PC-3 (cell line): ENCODE measurements at regions not wholly inside any gene's neighbourhood (a gene's known extent, or its start where the extent isn't known, plus 50 kb on each side); places are given as distances from the start of the nearest gene placed in this dataset.

Experiments
- ATAC-seq: fragments of 200-7000 bp; cut with Tn5 transposase; 2 replicates; pipeline ENCODE4 v1.9.1; 2020; ENCODE audit warnings: mild to moderate bottlenecking, moderate library complexity
- BruUV-seq: library from RNA; stranded (reverse); fragments of 400-500 nt; replicated peaks from 2 replicates; lab custom pipeline; 2021; lab: Mats Ljungman, UMichigan
- CTCF ChIA-PET: fragments of 300-600 bp; sonication (Branson Sonifier 250); formaldehyde crosslinking; loops from one replicate; lab custom pipeline; 2022; ENCODE audit warnings: antibody characterized with exemption; lab: Charles Lee
- POLR2A ChIA-PET: fragments of 300-600 bp; sonication (Branson Sonifier 250); formaldehyde crosslinking; loops from one replicate; lab custom pipeline; 2022; ENCODE audit warnings: antibody characterized with exemption; ENCODE audit not compliant: unreplicated experiment; lab: Charles Lee
- DNase-seq: peaks from one replicate; pipeline ENCODE4 v3.0.0-alpha.2; 2015
- H2AFZ ChIP-seq: fragments of 300-600 bp; sonication (generic); 2 replicates; pipeline ENCODE4 v1.6.0; 2016; ENCODE audit warnings: antibody characterized with exemption, low read length
- H3F3A ChIP-seq: fragments of 300-600 bp; sonication (generic); one replicate; pipeline ENCODE4 v1.6.0; 2017; ENCODE audit warnings: antibody characterized with exemption, low read length, control low read depth, mild to moderate bottlenecking; ENCODE audit not compliant: unreplicated experiment
- H3K27ac ChIP-seq: fragments of 300-600 bp; sonication (generic); 2 replicates; pipeline ENCODE4 v1.5.1; 2016; ENCODE audit warnings: mild to moderate bottlenecking, low read length
- H3K27me3 ChIP-seq: fragments of 300-600 bp; sonication (generic); 2 replicates; pipeline ENCODE4 v1.6.1; 2016; ENCODE audit warnings: low read length, mixed read lengths
- H3K36me3 ChIP-seq: fragments of 300-600 bp; sonication (generic); 2 replicates; pipeline ENCODE4 v1.6.1; 2016; ENCODE audit warnings: low read depth, mixed run types, low read length, mixed read lengths
- H3K4me1 ChIP-seq: fragments of 300-600 bp; sonication (generic); 2 replicates; pipeline ENCODE4 v1.5.1; 2016; ENCODE audit warnings: low read length; ENCODE audit not compliant: insufficient read depth
- H3K4me2 ChIP-seq: fragments of 300-600 bp; sonication (generic); 2 replicates; pipeline ENCODE4 v1.6.0; 2016; ENCODE audit warnings: low read length
- H3K4me3 ChIP-seq: fragments of 300-600 bp; sonication (generic); 2 replicates; pipeline ENCODE4 v1.5.1; 2016; ENCODE audit warnings: mild to moderate bottlenecking, low read length, mixed read lengths
- H3K79me2 ChIP-seq: fragments of 300-600 bp; sonication (generic); 2 replicates; pipeline ENCODE4 v1.6.1; 2017; ENCODE audit warnings: low read length, mixed read lengths
- H3K9ac ChIP-seq: fragments of 300-600 bp; sonication (generic); 2 replicates; pipeline ENCODE4 v1.6.0; 2016; ENCODE audit warnings: mild to moderate bottlenecking, low read length
- H3K9me2 ChIP-seq: fragments of 300-600 bp; sonication (generic); replicated peaks from 2 replicates; pipeline ENCODE4 v1.6.1; 2016; ENCODE audit warnings: mixed run types, low read length, mixed read lengths
- H3K9me3 ChIP-seq: fragments of 300-600 bp; sonication (generic); 2 replicates; pipeline ENCODE4 v1.6.1; 2016; ENCODE audit warnings: low read length, mixed read lengths
- H4K20me1 ChIP-seq: fragments of 300-600 bp; sonication (generic); 2 replicates; pipeline ENCODE4 v1.6.1; 2016; ENCODE audit warnings: low read length, mixed read lengths
- EZH2 ChIP-seq: fragments of 300-600 bp; sonication (generic); IDR thresholded peaks from one replicate; pipeline ENCODE4 v1.6.1; 2017; ENCODE audit warnings: antibody characterized with exemption, mild to moderate bottlenecking, low read length; ENCODE audit not compliant: unreplicated experiment
- EZH2phosphoT487 ChIP-seq: fragments of 300-600 bp; sonication (generic); IDR thresholded peaks from 2 replicates; pipeline ENCODE4 v1.6.1; 2018; ENCODE audit warnings: mild to moderate bottlenecking, antibody characterized with exemption, low read length, borderline replicate concordance
- intact Hi-C: fragments of 100-400 bp; cut with micrococcal nuclease; formaldehyde crosslinking; loops from 2 replicates; pipeline ENCODE4 v1.9.0; 2023
- TF ChIP-seq, protein P1 (sequence below): fragments of 300-600 bp; sonication (generic); conservative IDR thresholded peaks from 2 replicates; pipeline ENCODE4 v1.5.1; 2017; ENCODE audit warnings: antibody characterized with exemption, low read depth, mild to moderate bottlenecking, low read length

- no peaks in the 10 kb centered on the region for H3F3A ChIP-seq
- H2AFZ ChIP-seq: no peak overlapping the region
- ATAC-seq (no peak), DNase-seq (no peak)
- H3K36me3 ChIP-seq: no peaks in the 10 kb centered on the region
- no peak overlapping the region for H3K9ac ChIP-seq
- H3K4me2 ChIP-seq: no peak overlapping the region
- no peaks in the 10 kb centered on the region for H3K9me2 ChIP-seq
- CTCF ChIA-PET: no interaction called here
- H3K27ac ChIP-seq: no peak overlapping the region
- BruUV-seq: no TSS peak
- H3K27me3 ChIP-seq: no peaks in the 10 kb centered on the region
- POLR2A ChIA-PET: no interaction called here
- no peaks in the 10 kb centered on the region for H3K9me3 ChIP-seq
- H3K79me2 ChIP-seq: no peaks in the 10 kb centered on the region
- H3K4me3 ChIP-seq: no peak overlapping the region
- no peaks in the 10 kb centered on the region for H4K20me1 ChIP-seq
- intact Hi-C loops: no loop called here
- no peak for TF ChIP-seq EZH2
- TF ChIP-seq, protein P1, sequence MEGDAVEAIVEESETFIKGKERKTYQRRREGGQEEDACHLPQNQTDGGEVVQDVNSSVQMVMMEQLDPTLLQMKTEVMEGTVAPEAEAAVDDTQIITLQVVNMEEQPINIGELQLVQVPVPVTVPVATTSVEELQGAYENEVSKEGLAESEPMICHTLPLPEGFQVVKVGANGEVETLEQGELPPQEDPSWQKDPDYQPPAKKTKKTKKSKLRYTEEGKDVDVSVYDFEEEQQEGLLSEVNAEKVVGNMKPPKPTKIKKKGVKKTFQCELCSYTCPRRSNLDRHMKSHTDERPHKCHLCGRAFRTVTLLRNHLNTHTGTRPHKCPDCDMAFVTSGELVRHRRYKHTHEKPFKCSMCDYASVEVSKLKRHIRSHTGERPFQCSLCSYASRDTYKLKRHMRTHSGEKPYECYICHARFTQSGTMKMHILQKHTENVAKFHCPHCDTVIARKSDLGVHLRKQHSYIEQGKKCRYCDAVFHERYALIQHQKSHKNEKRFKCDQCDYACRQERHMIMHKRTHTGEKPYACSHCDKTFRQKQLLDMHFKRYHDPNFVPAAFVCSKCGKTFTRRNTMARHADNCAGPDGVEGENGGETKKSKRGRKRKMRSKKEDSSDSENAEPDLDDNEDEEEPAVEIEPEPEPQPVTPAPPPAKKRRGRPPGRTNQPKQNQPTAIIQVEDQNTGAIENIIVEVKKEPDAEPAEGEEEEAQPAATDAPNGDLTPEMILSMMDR: no peak
- no peak for TF ChIP-seq EZH2phosphoT487
- peaks cover 13% of the 10 kb centered on the region for H3K4me1 ChIP-seq
Observed at GRCh38 chr13:40118337-40118736, 462.9 kb downstream of the COG6 start.

DNA sequence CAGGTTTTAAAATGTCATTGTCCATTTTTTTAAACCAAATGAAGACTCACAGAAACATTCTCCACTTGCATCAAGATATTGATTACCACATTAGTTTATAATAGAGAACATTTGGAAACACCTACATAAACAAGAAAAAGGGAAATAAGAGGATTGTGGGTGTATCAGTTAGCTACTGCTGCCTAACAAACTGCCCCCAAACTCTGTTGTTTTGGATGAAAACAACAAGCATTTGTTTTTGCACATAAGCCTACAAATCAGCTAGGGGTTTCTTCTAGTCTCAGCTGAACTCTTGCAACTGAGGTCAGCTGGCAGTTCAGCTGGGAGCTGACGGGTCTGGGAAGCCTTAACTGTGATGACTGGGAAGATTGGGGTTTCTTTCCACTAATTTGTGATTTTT, 464.4 kb downstream of the COG6 start:
- DNase-seq: no peak
- H3K27ac ChIP-seq: no peak overlapping the region
- ChIA-PET POLR2A (no interaction called here), CTCF (no interaction called here)
- no peaks in the 10 kb centered on the region for H3F3A ChIP-seq
- no peak overlapping the region for H3K4me2 ChIP-seq
- no peaks in the 10 kb centered on the region for H3K9me2 ChIP-seq
- H3K79me2 ChIP-seq: no peaks in the 10 kb centered on the region
- H3K9me3 ChIP-seq: no peaks in the 10 kb centered on the region
- intact Hi-C loops: no loop called here
- H3K4me3 ChIP-seq: no peak overlapping the region
- no peak overlapping the region for H2AFZ ChIP-seq
- no peaks in the 10 kb centered on the region for H3K36me3 ChIP-seq
- ATAC-seq: no peak
- TF ChIP-seq, protein P1: no peak
- no peak for TF ChIP-seq EZH2
- no peak for TF ChIP-seq EZH2phosphoT487
- H3K4me1 ChIP-seq: peaks cover 13% of the 10 kb centered on the region
- H4K20me1 ChIP-seq: no peaks in the 10 kb centered on the region
- H3K9ac ChIP-seq: no peak overlapping the region
- H3K27me3 ChIP-seq: no peaks in the 10 kb centered on the region
- no TSS peak for BruUV-seq

DNA sequence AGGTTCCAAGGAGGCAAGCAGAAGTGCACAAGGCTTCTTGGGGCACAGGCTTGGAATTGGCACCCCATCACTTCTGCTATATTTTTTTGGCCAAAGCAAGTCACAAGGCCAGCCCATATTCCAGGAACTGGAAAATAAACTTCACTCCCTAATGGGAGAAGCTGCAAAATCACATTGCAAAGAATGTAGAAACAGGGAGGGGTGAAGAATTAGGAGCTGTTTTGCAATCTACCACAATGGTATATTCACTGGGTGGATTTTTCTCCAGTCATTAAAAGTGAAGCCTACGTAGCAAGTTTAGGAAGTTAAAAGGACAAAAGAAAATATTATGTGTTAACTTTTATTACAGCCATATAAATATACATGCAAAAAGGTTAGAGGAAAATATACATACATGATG, 464.8 kb downstream of the COG6 start:
- intact Hi-C loops: no loop called here
- Histone ChIP-seq H3K9me2 (no peaks in the 10 kb centered on the region), H3K4me3 (no peak overlapping the region), H3K79me2 (no peaks in the 10 kb centered on the region), H3F3A (no peaks in the 10 kb centered on the region), H3K9me3 (no peaks in the 10 kb centered on the region), H2AFZ (no peak overlapping the region), H3K36me3 (no peaks in the 10 kb centered on the region), H3K9ac (no peak overlapping the region), H3K4me2 (no peak overlapping the region), H3K27ac (no peak overlapping the region), H3K4me1 (peaks cover 12% of the 10 kb centered on the region), H4K20me1 (no peaks in the 10 kb centered on the region), H3K27me3 (no peaks in the 10 kb centered on the region)
- CTCF ChIA-PET: no interaction called here
- no peak for ATAC-seq
- POLR2A ChIA-PET: no interaction called here
- TF ChIP-seq, protein P1: no peak
- no peak for TF ChIP-seq EZH2phosphoT487
- TF ChIP-seq EZH2: no peak
- BruUV-seq: no TSS peak
- no peak for DNase-seq
